GM18498 (cell line): ENCODE measurements at regions not wholly inside any gene's neighbourhood (a gene's known extent, or its start where the extent isn't known, plus 50 kb on each side); places are given as distances from the start of the nearest gene placed in this dataset.

Experiments used
- ATAC-seq: cut with Tn5 transposase; IDR thresholded peaks from one replicate; pipeline ENCODE4 v1.9.1; 2021; ENCODE audit warnings: mild to moderate bottlenecking, moderate library complexity; ENCODE audit not compliant: unreplicated experiment

- ATAC-seq: no peak
Measured at GRCh38 chr12:43100231-43100630, 451.8 kb downstream of the ADAMTS20 start.

GRCh38 chr12:43099691-43100163, 452.3 kb downstream of the ADAMTS20 start:
- no peak for ATAC-seq

- no peak for ATAC-seq
Measured at GRCh38 chr12:43098766-43099550, 453.0 kb downstream of the ADAMTS20 start.

DNA sequence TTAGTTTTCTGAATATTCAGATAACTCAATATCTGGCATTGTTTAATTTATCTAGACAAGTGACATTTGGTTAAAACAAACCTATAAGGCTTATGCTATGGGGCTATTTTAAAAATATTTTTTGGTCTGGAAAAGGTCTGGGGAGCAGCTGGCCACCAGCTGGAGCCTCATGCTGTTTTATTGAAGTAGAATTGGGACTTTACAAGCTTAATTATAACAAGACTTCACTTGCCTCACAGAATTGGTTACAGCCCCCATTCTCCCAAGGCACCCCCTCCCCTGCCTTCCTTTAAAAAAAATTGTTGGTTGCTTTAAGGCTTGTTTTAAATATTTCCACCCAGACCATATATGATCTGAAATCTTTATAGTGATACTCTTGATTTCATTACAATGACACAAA, 453.9 kb downstream of the ADAMTS20 start:
- ATAC-seq: no peak

- no peak for ATAC-seq
Measured at GRCh38 chr12:43097471-43097870, 454.5 kb downstream of the ADAMTS20 start.

GRCh38 chr12:43095669-43096280, 456.2 kb downstream of the ADAMTS20 start:
- ATAC-seq: no peak

- ATAC-seq: no peak
Measured at GRCh38 chr12:43094886-43095575, 457.0 kb downstream of the ADAMTS20 start.

- ATAC-seq: no peak
Measured at GRCh38 chr12:43090981-43091380, 461.0 kb downstream of the ADAMTS20 start.

GRCh38 chr12:43087195-43088091, 464.6 kb downstream of the ADAMTS20 start:
- ATAC-seq: no peak

GRCh38 chr12:43079476-43079875, 472.5 kb downstream of the ADAMTS20 start:
- no peak for ATAC-seq

DNA sequence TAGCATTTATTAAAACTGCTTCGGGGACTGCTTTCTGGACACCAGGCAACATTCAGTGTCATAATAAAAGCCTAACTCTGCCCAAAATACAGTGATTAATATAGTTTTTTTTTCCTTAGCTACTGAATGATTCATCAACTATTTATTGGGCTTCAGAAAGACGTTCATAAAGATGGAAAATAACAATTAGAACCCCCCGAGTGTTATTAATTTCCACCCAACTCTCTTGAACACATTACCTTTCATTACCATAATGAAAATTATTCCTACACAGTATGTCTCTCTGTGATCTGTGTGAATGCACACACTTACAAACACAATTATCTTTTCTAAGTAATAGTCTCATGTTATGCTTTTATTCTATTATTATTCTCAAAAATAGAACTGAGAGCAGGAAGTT, 473.0 kb downstream of the ADAMTS20 start:
- ATAC-seq: no peak

DNA sequence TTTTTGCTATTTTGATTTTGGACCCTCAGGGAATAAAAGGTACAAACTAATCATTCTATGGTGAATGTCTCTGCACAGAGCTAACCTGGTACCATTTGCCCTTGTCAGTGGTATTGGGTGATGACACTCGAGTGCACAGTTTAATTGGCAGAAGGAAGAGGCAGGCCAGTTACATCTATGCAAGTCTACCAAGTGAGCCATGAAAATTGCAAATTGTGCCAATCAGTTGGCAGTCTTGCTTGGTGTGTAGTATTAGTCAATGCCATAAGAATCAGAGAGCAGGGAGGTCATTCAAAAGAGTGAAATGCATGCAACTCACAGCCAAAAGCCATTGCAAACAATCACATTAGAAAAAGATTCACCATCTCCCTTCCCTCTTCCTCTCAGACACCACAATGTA, 479.6 kb downstream of the ADAMTS20 start:
- ATAC-seq: no peak

GRCh38 chr12:43069768-43070221, 480.2 kb upstream of the PRICKLE1 start:
- ATAC-seq: no peak

- ATAC-seq: no peak
Measured at GRCh38 chr12:43066471-43066870, 476.9 kb upstream of the PRICKLE1 start.

DNA sequence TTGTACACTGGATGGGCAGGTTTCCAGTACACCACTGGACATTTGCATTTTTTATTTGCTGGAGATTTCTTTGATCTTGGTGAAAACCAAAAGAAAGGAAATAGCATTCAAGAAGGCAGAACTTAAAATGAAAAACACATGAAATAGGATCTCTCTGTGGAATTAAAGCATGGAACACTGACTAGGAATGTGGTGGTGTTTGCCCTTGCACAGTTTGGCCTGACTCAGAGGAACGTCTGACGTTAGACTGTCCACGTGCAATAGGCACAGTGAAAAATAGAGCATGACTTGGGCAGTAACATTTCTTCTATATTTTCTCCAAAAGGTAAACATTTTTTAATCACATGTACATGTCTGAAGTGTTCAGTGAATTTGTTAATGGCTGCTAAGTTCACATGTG, 474.1 kb upstream of the PRICKLE1 start:
- ATAC-seq: no peak

DNA sequence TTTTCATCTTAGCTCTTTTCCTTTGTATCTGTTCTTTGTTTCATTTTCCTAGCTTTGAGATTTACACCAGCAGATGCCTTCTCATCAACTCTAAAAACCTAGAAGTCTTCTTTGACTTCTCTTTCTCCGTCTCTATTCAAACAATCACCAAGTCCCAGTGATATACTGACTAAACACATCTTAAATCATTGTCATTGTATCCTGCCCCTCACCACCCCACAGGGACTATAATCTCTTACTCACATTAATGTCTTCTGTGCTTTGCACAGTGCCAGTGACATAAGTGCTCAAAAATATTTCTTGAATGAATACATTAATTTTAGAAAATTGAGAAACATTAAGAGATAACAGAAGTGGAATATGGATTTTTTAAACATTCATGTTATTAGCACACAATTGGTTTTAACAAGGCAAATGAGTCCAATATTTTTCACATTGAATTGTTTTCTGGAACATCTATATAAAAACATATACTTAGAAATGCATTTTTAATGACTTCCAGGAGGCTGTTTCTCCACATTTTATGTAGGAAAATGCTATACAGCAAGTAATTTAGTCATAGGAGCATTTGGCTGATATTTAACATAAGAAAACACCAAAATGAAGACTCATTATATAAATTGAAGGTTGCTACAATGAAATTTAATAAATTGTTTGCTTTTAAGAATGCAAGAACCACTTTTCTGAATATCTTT, 472.8 kb upstream of the PRICKLE1 start:
- ATAC-seq: no peak

DNA sequence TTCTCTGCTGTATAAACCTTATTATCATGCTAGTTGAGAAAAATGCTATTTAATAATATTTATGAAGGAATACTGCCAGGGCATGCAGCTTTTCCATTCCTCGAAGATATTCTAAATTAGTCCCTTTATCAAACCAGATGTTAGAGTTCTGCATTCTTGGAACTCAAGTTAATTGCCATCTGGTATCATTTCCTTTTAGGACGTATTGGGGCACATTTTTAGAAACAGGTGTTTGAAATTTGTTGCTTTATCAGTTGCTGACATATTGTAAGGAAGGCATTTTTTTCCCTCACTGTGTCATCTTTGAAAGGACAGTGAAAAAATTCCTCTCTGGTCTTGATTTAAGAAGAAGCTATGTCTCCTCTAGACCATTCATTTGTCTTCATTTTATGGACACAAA, 471.2 kb upstream of the PRICKLE1 start:
- no peak for ATAC-seq

- ATAC-seq: no peak
Measured at GRCh38 chr12:43058616-43059015, 469.1 kb upstream of the PRICKLE1 start.

DNA sequence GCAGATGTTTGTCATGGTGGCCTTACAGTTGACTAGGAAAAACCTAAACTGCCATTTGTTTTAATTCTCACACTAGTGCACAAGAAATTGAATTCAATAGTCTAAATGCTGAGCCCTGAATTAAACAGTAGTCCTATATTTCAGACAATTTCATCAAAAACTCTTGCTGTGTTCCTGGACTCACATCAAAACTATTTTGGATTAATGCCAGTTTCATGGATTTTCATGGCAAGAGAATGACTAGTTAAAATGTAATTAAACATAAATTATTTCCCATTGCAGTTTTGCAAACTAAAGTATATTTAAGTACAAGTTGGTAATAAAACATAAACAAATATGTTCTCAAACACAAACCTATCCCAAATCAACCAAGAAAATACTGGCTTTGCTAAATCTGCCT, 468.0 kb upstream of the PRICKLE1 start:
- no peak for ATAC-seq

GRCh38 chr12:43054085-43054484, 464.5 kb upstream of the PRICKLE1 start:
- no peak for ATAC-seq
